ENCODE measurements at regions not wholly inside any gene's neighbourhood (a gene's known extent, or its start where the extent isn't known, plus 50 kb on each side); places are given as distances from the start of the nearest gene placed in this dataset.

DNA sequence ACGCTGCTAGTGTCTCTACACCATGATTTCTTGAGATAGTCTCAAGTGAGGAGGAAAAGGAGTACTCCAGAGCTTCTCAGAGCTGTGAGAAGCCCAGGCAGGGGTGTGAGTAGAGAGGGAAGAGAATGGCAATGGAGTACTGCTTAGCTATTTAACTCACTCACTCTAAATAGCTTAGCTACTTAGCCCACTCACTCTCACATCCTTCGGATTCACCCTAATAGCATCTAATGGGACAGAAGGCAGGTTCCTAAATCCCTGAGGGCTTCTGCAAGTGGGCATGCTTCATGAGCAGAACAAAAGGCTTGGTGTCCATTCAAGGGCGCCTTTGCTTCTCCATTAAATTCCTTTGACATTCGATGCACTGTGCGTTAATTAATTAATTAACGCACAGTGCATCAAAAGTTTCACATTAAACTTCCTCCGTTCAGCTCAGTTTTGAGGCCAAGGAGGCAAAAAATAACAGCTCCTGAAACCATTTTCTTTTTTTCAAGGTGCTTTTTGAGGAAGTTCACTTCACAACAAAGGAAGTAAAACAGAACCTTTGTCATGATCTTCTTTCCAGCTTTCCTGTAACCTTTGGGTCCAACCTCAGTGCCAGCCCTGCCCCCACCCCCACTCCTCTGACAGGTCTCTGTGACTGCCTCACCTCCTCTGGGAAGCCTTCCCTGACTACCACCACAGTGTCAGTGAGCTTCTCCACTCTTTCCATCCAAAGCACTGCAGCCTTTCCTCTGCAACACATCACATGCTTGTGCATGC, 294.0 kb downstream of the SEC61B start:
- WGBS, 2 donors, result 73 to 82% methylated on average over 7 of the region's 7 CpGs
- intact Hi-C loops (cut with DNase I), result no loop called here
- Histone ChIP-seq H3K4me3 (replicated peaks in 1 of 3) (no peak overlapping the region), H3K36me3 (no peaks in the 10 kb centered on the region), H3K9me3 (no peaks in the 10 kb centered on the region), H3K27ac (no peak overlapping the region), H3K4me1 (no peaks in the 10 kb centered on the region), H3K27me3 (no peaks in the 10 kb centered on the region)
- no peak for DNase-seq
- TF ChIP-seq POLR2A (IDR thresholded peaks at IDR 0.05), result no peak
- no peak for TF ChIP-seq CTCF (IDR thresholded peaks at IDR 0.05)

DNA sequence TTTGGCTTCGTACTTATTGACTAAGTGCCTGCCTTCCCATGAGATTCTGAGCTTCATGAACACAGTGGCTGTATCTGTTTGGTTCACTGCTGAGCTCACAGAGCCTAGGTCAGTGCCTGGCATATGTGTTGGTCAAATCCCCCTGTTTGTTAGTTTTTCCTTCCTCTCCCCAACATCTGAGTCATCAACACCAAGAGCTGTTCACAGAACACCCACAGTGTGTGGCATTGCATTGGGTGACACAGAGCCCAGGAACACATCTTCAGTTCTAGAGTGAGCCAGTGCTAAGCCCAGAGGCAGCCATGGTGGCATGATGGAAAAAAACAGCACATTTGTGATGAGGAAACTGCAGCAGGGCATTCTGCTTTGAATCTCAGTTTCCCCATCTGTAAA, 294.6 kb downstream of the SEC61B start:
- intact Hi-C loops (cut with DNase I), result no loop called here
- Histone ChIP-seq H3K9me3 (no peaks in the 10 kb centered on the region), H3K36me3 (no peaks in the 10 kb centered on the region), H3K4me1 (no peaks in the 10 kb centered on the region), H3K27ac (no peak overlapping the region), H3K4me3 (replicated peaks in 1 of 3) (no peak overlapping the region), H3K27me3 (no peaks in the 10 kb centered on the region)
- WGBS, 2 donors, result 92% methylated on average over 1 of the region's 1 CpG
- no peak for TF ChIP-seq POLR2A (IDR thresholded peaks at IDR 0.05)
- TF ChIP-seq CTCF (IDR thresholded peaks at IDR 0.05), result no peak
- DNase-seq, result no peak

GRCh38 chr9:99523838-99524237, 297.8 kb upstream of the NR4A3 start:
- H3K27me3 ChIP-seq, result no peaks in the 10 kb centered on the region
- intact Hi-C loops (cut with DNase I), result no loop called here
- no peaks in the 10 kb centered on the region for H3K9me3 ChIP-seq
- DNase-seq, result no peak
- no peak overlapping the region for H3K27ac ChIP-seq
- H3K36me3 ChIP-seq, result no peaks in the 10 kb centered on the region
- no peaks in the 10 kb centered on the region for H3K4me1 ChIP-seq
- H3K4me3 ChIP-seq (replicated peaks in 1 of 3), result no peak overlapping the region
- 75 to 95% methylated on average over 1 of the region's 1 CpG for WGBS, 2 donors
- TF ChIP-seq POLR2A (IDR thresholded peaks at IDR 0.05) (no peak), CTCF (IDR thresholded peaks at IDR 0.05) (no peak)

GRCh38 chr9:99531313-99531712, 290.4 kb upstream of the NR4A3 start:
- no peak for DNase-seq
- no peak for TF ChIP-seq CTCF (IDR thresholded peaks at IDR 0.05)
- no peak for TF ChIP-seq POLR2A (IDR thresholded peaks at IDR 0.05)

DNA sequence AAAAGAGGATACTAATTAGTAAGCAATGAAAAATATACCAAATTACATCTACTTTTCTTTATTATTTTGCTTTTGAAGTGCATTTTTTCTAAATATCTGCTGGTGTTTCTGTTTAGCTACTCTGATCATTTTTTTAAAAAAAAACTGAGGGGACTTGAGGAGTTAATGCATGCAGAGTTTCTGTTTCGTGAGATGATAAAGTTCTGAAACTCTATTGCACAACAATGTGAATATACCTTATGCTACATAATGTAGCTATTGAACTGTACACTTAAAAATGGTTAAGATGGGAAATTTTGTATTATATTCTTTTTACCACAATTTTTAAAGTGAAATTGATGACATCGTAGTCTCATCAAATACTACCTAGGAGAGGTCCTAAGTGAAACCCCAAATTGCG, 288.3 kb upstream of the NR4A3 start:
- DNase-seq, result no peak
- Histone ChIP-seq H3K4me3 (replicated peaks in 1 of 3) (no peak overlapping the region), H3K9me3 (no peaks in the 10 kb centered on the region), H3K27me3 (no peaks in the 10 kb centered on the region), H3K36me3 (no peaks in the 10 kb centered on the region), H3K4me1 (no peaks in the 10 kb centered on the region), H3K27ac (no peak overlapping the region)
- TF ChIP-seq CTCF (IDR thresholded peaks at IDR 0.05) (no peak), POLR2A (IDR thresholded peaks at IDR 0.05) (no peak)
- intact Hi-C loops (cut with DNase I), result no loop called here
- 93 to 94% methylated on average over 3 of the region's 3 CpGs for WGBS, 2 donors

More at GRCh38 chr9:99531313-99531712, 290.4 kb upstream of the NR4A3 start:
- intact Hi-C loops (cut with DNase I), result no loop called here
- H3K27me3 ChIP-seq, result no peaks in the 10 kb centered on the region
- H3K4me3 ChIP-seq (replicated peaks in 1 of 3), result no peak overlapping the region
- 88 to 91% methylated on average over 5 of the region's 5 CpGs for WGBS, 2 donors
- H3K27ac ChIP-seq, result no peak overlapping the region
- H3K36me3 ChIP-seq, result no peaks in the 10 kb centered on the region
- H3K9me3 ChIP-seq, result no peaks in the 10 kb centered on the region
- no peaks in the 10 kb centered on the region for H3K4me1 ChIP-seq

Data from thyroid gland (tissue), 4 donors.